Gastrocnemius medialis (tissue), 4 donors: ENCODE measurements at regions not wholly inside any gene's neighbourhood (a gene's known extent, or its start where the extent isn't known, plus 50 kb on each side); places are given as distances from the start of the nearest gene placed in this dataset.

Source experiments
- POLR2A ChIP-seq, 2 donors: fragments of 450-650 bp; IDR thresholded peaks; one replicate each; pipeline ENCODE4 v1.6.1; 2017; ENCODE audit warnings: antibody characterized with exemption in 2 of 2, mild to moderate bottlenecking in 2 of 2, moderate library complexity in 2 of 2
- TF ChIP-seq, protein P1 (sequence below), 5 experiments: fragments of 450-650 bp in 3 of 5; fragments of 200-600 bp in 2 of 5; sonication (generic) in 2 of 5; IDR thresholded peaks in 4 of 5; conservative IDR thresholded peaks in 1 of 5; 1 replicate in 4 of 5; 2 replicates in 1 of 5; pipeline ENCODE4 v1.5.1; 2016 to 2019; ENCODE audit warnings: antibody characterized with exemption in 5 of 5, mild to moderate bottlenecking in 3 of 5, moderate library complexity in 3 of 5

DNA sequence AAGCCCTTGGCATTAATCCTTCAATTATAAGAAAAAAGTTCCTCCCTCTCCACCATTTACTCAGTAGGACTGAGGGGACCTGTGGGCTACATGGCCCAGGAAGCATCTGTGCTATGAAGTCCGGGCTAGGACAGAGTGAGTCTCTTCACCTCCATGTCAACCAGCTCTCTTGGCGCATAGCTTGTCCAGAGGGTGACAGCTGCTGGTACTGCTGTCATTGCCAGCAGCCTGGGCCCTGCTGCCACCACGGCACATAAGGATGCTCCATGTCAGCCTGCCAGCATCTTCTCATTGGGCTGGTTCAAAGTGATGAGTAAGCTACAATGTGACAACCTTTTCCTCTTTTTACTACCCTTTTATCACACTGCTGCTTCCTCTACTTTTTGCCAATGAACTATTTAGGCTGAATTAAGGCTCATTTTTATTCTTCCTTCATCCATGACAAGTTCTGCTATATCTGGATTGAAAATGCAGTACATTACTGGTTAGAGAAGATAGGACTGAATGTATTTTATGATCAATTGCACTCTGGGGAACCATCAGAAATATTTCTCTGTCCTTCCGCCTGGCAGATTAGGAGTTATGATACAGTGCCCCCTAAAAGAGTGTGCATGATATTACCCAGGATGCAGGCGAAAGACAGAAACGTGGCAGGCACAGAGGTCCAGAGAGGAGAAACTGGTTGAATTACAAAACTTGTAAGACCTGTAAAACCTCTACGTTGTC, 258.9 kb upstream of the TNP1 start:
- no peak for TF ChIP-seq POLR2A (IDR thresholded peaks at IDR 0.05)
- TF ChIP-seq, protein P1, sequence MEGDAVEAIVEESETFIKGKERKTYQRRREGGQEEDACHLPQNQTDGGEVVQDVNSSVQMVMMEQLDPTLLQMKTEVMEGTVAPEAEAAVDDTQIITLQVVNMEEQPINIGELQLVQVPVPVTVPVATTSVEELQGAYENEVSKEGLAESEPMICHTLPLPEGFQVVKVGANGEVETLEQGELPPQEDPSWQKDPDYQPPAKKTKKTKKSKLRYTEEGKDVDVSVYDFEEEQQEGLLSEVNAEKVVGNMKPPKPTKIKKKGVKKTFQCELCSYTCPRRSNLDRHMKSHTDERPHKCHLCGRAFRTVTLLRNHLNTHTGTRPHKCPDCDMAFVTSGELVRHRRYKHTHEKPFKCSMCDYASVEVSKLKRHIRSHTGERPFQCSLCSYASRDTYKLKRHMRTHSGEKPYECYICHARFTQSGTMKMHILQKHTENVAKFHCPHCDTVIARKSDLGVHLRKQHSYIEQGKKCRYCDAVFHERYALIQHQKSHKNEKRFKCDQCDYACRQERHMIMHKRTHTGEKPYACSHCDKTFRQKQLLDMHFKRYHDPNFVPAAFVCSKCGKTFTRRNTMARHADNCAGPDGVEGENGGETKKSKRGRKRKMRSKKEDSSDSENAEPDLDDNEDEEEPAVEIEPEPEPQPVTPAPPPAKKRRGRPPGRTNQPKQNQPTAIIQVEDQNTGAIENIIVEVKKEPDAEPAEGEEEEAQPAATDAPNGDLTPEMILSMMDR (IDR thresholded peaks at IDR 0.05 in 4 of 5, conservative IDR thresholded peaks at IDR 0.05 in 1 of 5), result no peak
